PC-3 (cell line): ENCODE measurements at regions not wholly inside any gene's neighbourhood (a gene's known extent, or its start where the extent isn't known, plus 50 kb on each side); places are given as distances from the start of the nearest gene placed in this dataset.

Source experiments
- ATAC-seq: fragments of 200-7000 bp; cut with Tn5 transposase; 2 replicates; pipeline ENCODE4 v1.9.1; 2020; ENCODE audit warnings: mild to moderate bottlenecking, moderate library complexity
- BruUV-seq: library from RNA; stranded (reverse); fragments of 400-500 nt; replicated peaks from 2 replicates; lab custom pipeline; 2021; lab: Mats Ljungman, UMichigan
- CTCF ChIA-PET: fragments of 300-600 bp; sonication (Branson Sonifier 250); formaldehyde crosslinking; loops from one replicate; lab custom pipeline; 2022; ENCODE audit warnings: antibody characterized with exemption; lab: Charles Lee
- POLR2A ChIA-PET: fragments of 300-600 bp; sonication (Branson Sonifier 250); formaldehyde crosslinking; loops from one replicate; lab custom pipeline; 2022; ENCODE audit warnings: antibody characterized with exemption; ENCODE audit not compliant: unreplicated experiment; lab: Charles Lee
- DNase-seq: peaks from one replicate; pipeline ENCODE4 v3.0.0-alpha.2; 2015
- H2AFZ ChIP-seq: fragments of 300-600 bp; sonication (generic); 2 replicates; pipeline ENCODE4 v1.6.0; 2016; ENCODE audit warnings: antibody characterized with exemption, low read length
- H3F3A ChIP-seq: fragments of 300-600 bp; sonication (generic); one replicate; pipeline ENCODE4 v1.6.0; 2017; ENCODE audit warnings: antibody characterized with exemption, low read length, control low read depth, mild to moderate bottlenecking; ENCODE audit not compliant: unreplicated experiment
- H3K27ac ChIP-seq: fragments of 300-600 bp; sonication (generic); 2 replicates; pipeline ENCODE4 v1.5.1; 2016; ENCODE audit warnings: mild to moderate bottlenecking, low read length
- H3K27me3 ChIP-seq: fragments of 300-600 bp; sonication (generic); 2 replicates; pipeline ENCODE4 v1.6.1; 2016; ENCODE audit warnings: low read length, mixed read lengths
- H3K36me3 ChIP-seq: fragments of 300-600 bp; sonication (generic); 2 replicates; pipeline ENCODE4 v1.6.1; 2016; ENCODE audit warnings: low read depth, mixed run types, low read length, mixed read lengths
- H3K4me1 ChIP-seq: fragments of 300-600 bp; sonication (generic); 2 replicates; pipeline ENCODE4 v1.5.1; 2016; ENCODE audit warnings: low read length; ENCODE audit not compliant: insufficient read depth
- H3K4me2 ChIP-seq: fragments of 300-600 bp; sonication (generic); 2 replicates; pipeline ENCODE4 v1.6.0; 2016; ENCODE audit warnings: low read length
- H3K4me3 ChIP-seq: fragments of 300-600 bp; sonication (generic); 2 replicates; pipeline ENCODE4 v1.5.1; 2016; ENCODE audit warnings: mild to moderate bottlenecking, low read length, mixed read lengths
- H3K79me2 ChIP-seq: fragments of 300-600 bp; sonication (generic); 2 replicates; pipeline ENCODE4 v1.6.1; 2017; ENCODE audit warnings: low read length, mixed read lengths
- H3K9ac ChIP-seq: fragments of 300-600 bp; sonication (generic); 2 replicates; pipeline ENCODE4 v1.6.0; 2016; ENCODE audit warnings: mild to moderate bottlenecking, low read length
- H3K9me2 ChIP-seq: fragments of 300-600 bp; sonication (generic); replicated peaks from 2 replicates; pipeline ENCODE4 v1.6.1; 2016; ENCODE audit warnings: mixed run types, low read length, mixed read lengths
- H3K9me3 ChIP-seq: fragments of 300-600 bp; sonication (generic); 2 replicates; pipeline ENCODE4 v1.6.1; 2016; ENCODE audit warnings: low read length, mixed read lengths
- H4K20me1 ChIP-seq: fragments of 300-600 bp; sonication (generic); 2 replicates; pipeline ENCODE4 v1.6.1; 2016; ENCODE audit warnings: low read length, mixed read lengths
- EZH2 ChIP-seq: fragments of 300-600 bp; sonication (generic); IDR thresholded peaks from one replicate; pipeline ENCODE4 v1.6.1; 2017; ENCODE audit warnings: antibody characterized with exemption, mild to moderate bottlenecking, low read length; ENCODE audit not compliant: unreplicated experiment
- EZH2phosphoT487 ChIP-seq: fragments of 300-600 bp; sonication (generic); IDR thresholded peaks from 2 replicates; pipeline ENCODE4 v1.6.1; 2018; ENCODE audit warnings: mild to moderate bottlenecking, antibody characterized with exemption, low read length, borderline replicate concordance
- intact Hi-C: fragments of 100-400 bp; cut with micrococcal nuclease; formaldehyde crosslinking; loops from 2 replicates; pipeline ENCODE4 v1.9.0; 2023
- TF ChIP-seq, protein P1 (sequence below): fragments of 300-600 bp; sonication (generic); conservative IDR thresholded peaks from 2 replicates; pipeline ENCODE4 v1.5.1; 2017; ENCODE audit warnings: antibody characterized with exemption, low read depth, mild to moderate bottlenecking, low read length

DNA sequence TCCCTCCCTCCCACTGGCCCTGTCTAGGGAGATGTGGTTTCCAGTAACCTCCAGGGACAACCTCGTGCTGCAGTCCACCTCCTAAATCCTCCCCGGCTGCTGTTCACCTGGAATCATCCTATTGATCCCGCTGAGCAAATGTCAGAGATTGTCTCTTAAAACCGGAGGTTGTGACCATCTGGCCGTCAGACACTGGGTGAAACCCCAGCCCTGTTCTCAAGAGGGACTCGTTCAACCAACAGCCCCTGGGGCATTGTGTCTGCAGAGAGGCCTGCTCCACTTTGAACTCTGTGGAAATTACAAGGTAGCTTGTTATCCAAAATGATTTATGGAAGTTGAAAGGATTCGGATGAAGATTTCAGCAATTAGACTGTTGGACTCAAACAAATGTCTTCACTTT, 498.0 kb downstream of the MATN1 start:
- H4K20me1 ChIP-seq: no peaks in the 10 kb centered on the region
- intact Hi-C loops: no loop called here
- no peaks in the 10 kb centered on the region for H3K36me3 ChIP-seq
- no peak overlapping the region for H3K4me3 ChIP-seq
- H3K79me2 ChIP-seq: no peaks in the 10 kb centered on the region
- no peak overlapping the region for H3K9ac ChIP-seq
- ChIA-PET CTCF (no interaction called here), POLR2A (no interaction called here)
- TF ChIP-seq EZH2 (no peak), EZH2phosphoT487 (no peak)
- TF ChIP-seq, protein P1, sequence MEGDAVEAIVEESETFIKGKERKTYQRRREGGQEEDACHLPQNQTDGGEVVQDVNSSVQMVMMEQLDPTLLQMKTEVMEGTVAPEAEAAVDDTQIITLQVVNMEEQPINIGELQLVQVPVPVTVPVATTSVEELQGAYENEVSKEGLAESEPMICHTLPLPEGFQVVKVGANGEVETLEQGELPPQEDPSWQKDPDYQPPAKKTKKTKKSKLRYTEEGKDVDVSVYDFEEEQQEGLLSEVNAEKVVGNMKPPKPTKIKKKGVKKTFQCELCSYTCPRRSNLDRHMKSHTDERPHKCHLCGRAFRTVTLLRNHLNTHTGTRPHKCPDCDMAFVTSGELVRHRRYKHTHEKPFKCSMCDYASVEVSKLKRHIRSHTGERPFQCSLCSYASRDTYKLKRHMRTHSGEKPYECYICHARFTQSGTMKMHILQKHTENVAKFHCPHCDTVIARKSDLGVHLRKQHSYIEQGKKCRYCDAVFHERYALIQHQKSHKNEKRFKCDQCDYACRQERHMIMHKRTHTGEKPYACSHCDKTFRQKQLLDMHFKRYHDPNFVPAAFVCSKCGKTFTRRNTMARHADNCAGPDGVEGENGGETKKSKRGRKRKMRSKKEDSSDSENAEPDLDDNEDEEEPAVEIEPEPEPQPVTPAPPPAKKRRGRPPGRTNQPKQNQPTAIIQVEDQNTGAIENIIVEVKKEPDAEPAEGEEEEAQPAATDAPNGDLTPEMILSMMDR: no peak
- BruUV-seq: no TSS peak
- no peaks in the 10 kb centered on the region for H3K4me1 ChIP-seq
- DNase-seq: no peak
- no peak overlapping the region for H3K4me2 ChIP-seq
- H3K27ac ChIP-seq: no peak overlapping the region
- no peak for ATAC-seq
- H2AFZ ChIP-seq: no peak overlapping the region
- H3K27me3 ChIP-seq: peaks cover 39% of the 10 kb centered on the region
- H3F3A ChIP-seq: no peaks in the 10 kb centered on the region
- no peaks in the 10 kb centered on the region for H3K9me2 ChIP-seq
- H3K9me3 ChIP-seq: no peaks in the 10 kb centered on the region

DNA sequence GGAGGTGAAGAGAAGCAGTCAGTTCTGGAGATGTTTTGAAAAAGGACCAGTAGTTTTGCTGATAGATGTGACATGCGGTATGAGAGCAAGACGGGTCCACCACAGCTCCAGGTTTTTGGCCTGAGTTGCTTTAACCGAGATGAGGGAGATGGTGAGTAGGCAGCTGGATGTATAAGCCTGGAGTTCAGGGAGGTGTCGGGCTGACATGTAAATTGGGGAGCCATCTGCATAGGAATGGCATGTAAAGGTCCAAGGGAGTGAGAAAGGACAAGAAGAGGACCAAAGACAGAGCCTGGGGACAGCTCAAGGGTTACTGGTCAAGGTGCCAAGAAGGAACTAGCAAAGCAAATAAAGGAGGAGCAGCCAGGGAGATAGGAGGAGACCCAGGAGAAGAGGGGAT, 503.7 kb downstream of the MATN1 start:
- H3K9me2 ChIP-seq: no peaks in the 10 kb centered on the region
- H3K9ac ChIP-seq: no peak overlapping the region
- no peak overlapping the region for H2AFZ ChIP-seq
- H3K27ac ChIP-seq: no peak overlapping the region
- no peaks in the 10 kb centered on the region for H3K36me3 ChIP-seq
- no TSS peak for BruUV-seq
- ChIA-PET POLR2A (no interaction called here), CTCF (no interaction called here)
- intact Hi-C loops: no loop called here
- no peaks in the 10 kb centered on the region for H3F3A ChIP-seq
- TF ChIP-seq, protein P1: no peak
- no peak for TF ChIP-seq EZH2
- no peak for TF ChIP-seq EZH2phosphoT487
- no peaks in the 10 kb centered on the region for H4K20me1 ChIP-seq
- H3K27me3 ChIP-seq: peaks cover 28% of the 10 kb centered on the region; the same call in 1 of the 2 replicates
- H3K4me3 ChIP-seq: no peak overlapping the region
- ATAC-seq (no peak), DNase-seq (no peak)
- no peaks in the 10 kb centered on the region for H3K4me1 ChIP-seq
- no peaks in the 10 kb centered on the region for H3K9me3 ChIP-seq
- H3K79me2 ChIP-seq: no peaks in the 10 kb centered on the region
- H3K4me2 ChIP-seq: no peak overlapping the region

DNA sequence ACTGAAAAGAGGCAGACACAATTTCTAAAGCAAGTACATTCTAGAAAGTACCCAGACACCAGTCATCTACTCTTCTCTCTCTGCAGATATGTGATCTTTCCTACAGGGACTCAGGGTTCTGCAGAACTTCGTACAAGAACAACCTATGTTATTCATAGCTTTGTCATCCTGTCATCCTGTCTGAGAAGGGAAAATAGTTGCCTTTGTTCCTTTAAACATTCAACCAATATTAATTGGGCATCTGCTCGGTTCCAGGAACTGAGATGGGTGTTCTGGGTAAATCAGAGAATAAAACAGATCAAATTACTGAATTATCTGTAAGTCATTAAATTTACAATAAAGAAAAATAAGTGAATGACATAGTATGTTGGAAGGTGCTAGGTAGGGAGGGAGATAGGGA, 504.9 kb downstream of the MATN1 start:
- ChIA-PET POLR2A (no interaction called here), CTCF (no interaction called here)
- Histone ChIP-seq H3K79me2 (no peaks in the 10 kb centered on the region), H3K4me3 (no peak overlapping the region), H3K9me2 (no peaks in the 10 kb centered on the region), H3K4me1 (no peaks in the 10 kb centered on the region), H3K27me3 (peaks cover 40% of the 10 kb centered on the region), H3K36me3 (no peaks in the 10 kb centered on the region), H2AFZ (no peak overlapping the region), H4K20me1 (no peaks in the 10 kb centered on the region), H3F3A (no peaks in the 10 kb centered on the region), H3K9ac (no peak overlapping the region), H3K27ac (no peak overlapping the region), H3K9me3 (no peaks in the 10 kb centered on the region), H3K4me2 (no peak overlapping the region)
- DNase-seq (no peak), ATAC-seq (no peak)
- TF ChIP-seq EZH2 (no peak), EZH2phosphoT487 (no peak)
- TF ChIP-seq, protein P1: no peak
- no TSS peak for BruUV-seq
- intact Hi-C loops: no loop called here
